DND-41 (cell line): ENCODE measurements at regions not wholly inside any gene's neighbourhood (a gene's known extent, or its start where the extent isn't known, plus 50 kb on each side); places are given as distances from the start of the nearest gene placed in this dataset.
"Not testable (repeated sequence)": the region's sequence is repeated elsewhere in the genome, so short reads cannot be mapped to it uniquely, and the experiment has no call there.

Experiments
- CTCF ChIP-seq: IDR thresholded peaks from 2 replicates; pipeline ENCODE4 v1.5.1; 2012; ENCODE audit warnings: borderline replicate concordance, low read length, moderate library complexity, mild to moderate bottlenecking; ENCODE audit not compliant: poor library complexity, severe bottlenecking; ENCODE audit errors: extremely low read depth
- EZH2 ChIP-seq: IDR thresholded peaks from 3 replicates; pipeline ENCODE4 v1.6.1; 2012; ENCODE audit warnings: borderline replicate concordance, low read depth, mild to moderate bottlenecking, moderate library complexity, low read length, inconsistent platforms; ENCODE audit not compliant: severe bottlenecking

GRCh38 chr16:62724670-62725269 is 688.5 kb upstream of the CDH8 start:
- not testable (repeated sequence) for TF ChIP-seq CTCF, EZH2
